SK-N-MC (cell line): ENCODE measurements at regions not wholly inside any gene's neighbourhood (a gene's known extent, or its start where the extent isn't known, plus 50 kb on each side); places are given as distances from the start of the nearest gene placed in this dataset.

Experiments
- EZH2 ChIP-seq: fragments of 200-600 bp; sonication (generic); IDR thresholded peaks from one replicate; pipeline ENCODE4 v1.6.1; 2017; ENCODE audit warnings: antibody characterized with exemption
- FOXP2 ChIP-seq: optimal IDR thresholded peaks from 2 replicates; pipeline ENCODE3; 2011; ENCODE audit warnings: mild to moderate bottlenecking, moderate library complexity; ENCODE audit not compliant: insufficient read depth; ENCODE audit errors: extremely low read length, control extremely low read depth
- POLR2AphosphoS5 ChIP-seq: IDR thresholded peaks from 2 replicates; pipeline ENCODE4 v1.6.1; 2012; ENCODE audit warnings: mild to moderate bottlenecking, low read depth, low read length, borderline replicate concordance

GRCh38 chr2:66334237-66335029 lies 100.5 kb upstream of the MEIS1 start:
- TF ChIP-seq POLR2AphosphoS5 = no peak
- TF ChIP-seq EZH2 = no peak
- TF ChIP-seq FOXP2 = no peak
